BJ (cell line): ENCODE measurements at regions not wholly inside any gene's neighbourhood (a gene's known extent, or its start where the extent isn't known, plus 50 kb on each side); places are given as distances from the start of the nearest gene placed in this dataset.
"Not testable (repeated sequence)": the region's sequence is repeated elsewhere in the genome, so short reads cannot be mapped to it uniquely, and the experiment has no call there.

Experiments
- CTCF ChIA-PET: fragments of 350-600 bp; formaldehyde crosslinking; extraction: SDS; loops from one replicate; lab custom pipeline; 2021; ENCODE audit warnings: antibody characterized with exemption, inconsistent platforms; lab: Yijun Ruan, JAX
- POLR2A ChIA-PET: fragments of 300-600 bp; sonication (Branson Sonifier 250); formaldehyde crosslinking; extraction: SDS; loops from one replicate; lab custom pipeline; 2021; ENCODE audit warnings: antibody characterized with exemption; lab: Charles Lee
- DNase-seq: peaks from one replicate; pipeline ENCODE4 v3.0.0-alpha.2; 2011; ENCODE audit warnings: low read depth
- H3K27me3 ChIP-seq: 2 replicates; pipeline ENCODE4 v1.6.0; 2011; ENCODE audit warnings: low read length; ENCODE audit not compliant: control insufficient read depth, insufficient read depth
- H3K36me3 ChIP-seq: 2 replicates; pipeline ENCODE4 v1.5.1; 2011; ENCODE audit warnings: low read length; ENCODE audit not compliant: control insufficient read depth, insufficient read depth
- H3K4me3 ChIP-seq: 2 replicates; pipeline ENCODE4 v1.5.1; 2011; ENCODE audit warnings: low read depth, mild to moderate bottlenecking, control low read depth, low read length
- CTCF ChIP-seq: IDR thresholded peaks from 2 replicates; pipeline ENCODE4 v1.5.1; 2011; ENCODE audit warnings: low read depth, mild to moderate bottlenecking, control low read depth, inconsistent platforms, low read length, moderate library complexity; ENCODE audit not compliant: insufficient read depth

DNA sequence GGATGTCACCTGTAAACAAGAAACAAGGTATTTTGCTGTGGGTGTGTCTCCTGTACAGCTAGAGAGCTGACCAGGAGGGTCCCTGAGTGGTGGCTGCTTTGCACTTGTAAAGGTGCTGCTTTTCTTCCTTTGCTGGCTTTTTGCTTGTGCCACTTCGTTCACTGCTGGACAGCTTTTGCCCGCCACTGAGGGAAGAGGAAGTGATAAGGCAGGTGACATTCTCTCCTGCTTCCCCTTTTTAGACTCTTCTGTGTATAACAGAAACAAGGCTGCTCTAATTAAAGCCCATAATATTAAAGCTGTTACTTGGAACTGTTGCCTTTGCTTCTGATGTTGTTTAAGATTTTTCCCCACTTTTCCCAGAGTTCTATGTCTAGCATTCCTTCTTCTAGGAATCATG is 218.6 kb upstream of the TSPY4 start:
- no peaks in the 10 kb centered on the region for H3K27me3 ChIP-seq
- ChIA-PET POLR2A (no interaction called here), CTCF (no interaction called here)
- H3K36me3 ChIP-seq = no peaks in the 10 kb centered on the region
- no peak for DNase-seq
- H3K4me3 ChIP-seq = no peak overlapping the region
- TF ChIP-seq CTCF = no peak

DNA sequence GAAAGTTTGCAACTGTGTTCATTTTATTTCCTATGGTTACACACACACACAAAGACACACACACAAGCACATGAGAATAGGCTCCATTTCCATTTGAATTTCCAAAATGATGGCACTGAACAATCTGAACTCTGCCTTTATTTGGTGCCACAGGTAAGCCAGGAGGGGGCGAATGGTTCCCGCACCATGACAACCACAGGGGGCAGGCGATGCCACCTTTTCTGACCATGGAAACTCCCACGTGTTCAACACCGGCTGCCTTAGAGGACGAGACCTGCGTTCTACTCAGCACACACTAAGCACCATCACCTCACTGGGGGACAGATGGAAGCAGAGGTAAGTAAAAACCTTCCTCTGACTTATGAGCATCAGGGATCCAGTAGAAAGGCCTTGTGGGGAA is 212.6 kb upstream of the TSPY4 start:
- no peaks in the 10 kb centered on the region for H3K27me3 ChIP-seq
- POLR2A ChIA-PET = no interaction called here
- no peak for TF ChIP-seq CTCF

GRCh38 chrY:9126545-9126944 is 210.7 kb upstream of the TSPY4 start:
- TF ChIP-seq CTCF = no peak
- Histone ChIP-seq H3K4me3 (no peak overlapping the region), H3K36me3 (no peaks in the 10 kb centered on the region), H3K27me3 (no peaks in the 10 kb centered on the region)
- CTCF ChIA-PET = no interaction called here
- POLR2A ChIA-PET = no interaction called here
- no peak for DNase-seq

More for the DNA sequence above, 212.6 kb upstream of the TSPY4 start:
- no peak for DNase-seq
- Histone ChIP-seq H3K36me3 (no peaks in the 10 kb centered on the region), H3K4me3 (no peak overlapping the region)
- CTCF ChIA-PET = no interaction called here

GRCh38 chrY:9143366-9143765 is 193.9 kb upstream of the TSPY4 start:
- H3K27me3 ChIP-seq, CTCF ChIA-PET, POLR2A ChIA-PET, H3K4me3 ChIP-seq, H3K36me3 ChIP-seq, DNase-seq: not testable (repeated sequence)

- POLR2A ChIA-PET, DNase-seq, CTCF ChIA-PET, H3K36me3 ChIP-seq, H3K27me3 ChIP-seq, H3K4me3 ChIP-seq: not testable (repeated sequence)
These were observed 182.7 kb upstream of the TSPY4 start for GRCh38 chrY:9154552-9154951.

DNA sequence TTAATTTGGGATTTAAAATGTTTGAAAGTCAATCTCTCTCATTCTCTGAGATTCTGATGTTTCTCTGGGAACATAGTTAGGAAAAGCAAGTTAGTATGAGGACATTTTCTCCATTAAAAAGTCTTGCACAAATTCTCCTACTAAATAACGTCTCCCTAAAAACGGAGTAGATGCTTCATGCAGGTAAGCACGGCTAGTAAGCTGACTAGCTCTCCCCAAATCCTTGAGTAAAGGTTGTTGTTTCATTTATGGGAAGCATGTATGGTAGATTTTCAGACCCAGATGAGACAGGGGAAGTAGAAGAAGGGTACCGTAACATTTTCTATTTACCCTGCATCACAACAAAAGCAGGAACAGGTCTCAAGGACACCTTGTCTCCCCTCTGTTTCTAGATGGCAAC is 181.5 kb upstream of the TSPY4 start:
- ChIA-PET CTCF (no interaction called here), POLR2A (no interaction called here)

More for the DNA sequence above, 181.5 kb upstream of the TSPY4 start:
- Histone ChIP-seq H3K27me3 (no peaks in the 10 kb centered on the region), H3K36me3 (no peaks in the 10 kb centered on the region), H3K4me3 (no peak overlapping the region)
- TF ChIP-seq CTCF = no peak
- no peak for DNase-seq
